H1 (cell line): ENCODE measurements at regions not wholly inside any gene's neighbourhood (a gene's known extent, or its start where the extent isn't known, plus 50 kb on each side); places are given as distances from the start of the nearest gene placed in this dataset.

Source experiments
- ASH2L ChIP-seq: fragments of 200-600, 300-600 bp; sonication (generic); IDR thresholded peaks from one replicate; pipeline ENCODE4 v1.7.1; 2017; ENCODE audit warnings: low read length
- CEBPB ChIP-seq: IDR thresholded peaks from 2 replicates; pipeline ENCODE4 v1.6.1; 2012; ENCODE audit warnings: low read depth, low read length
- CHD7 ChIP-seq: fragments of 300-600 bp; sonication (generic); IDR thresholded peaks from 2 replicates; pipeline ENCODE4 v1.7.1; 2012; ENCODE audit warnings: low read length, moderate library complexity, mild to moderate bottlenecking, inconsistent platforms; ENCODE audit not compliant: insufficient replicate concordance
- CTBP2 ChIP-seq: IDR thresholded peaks from 2 replicates; pipeline ENCODE4 v1.7.0; 2011; ENCODE audit warnings: borderline replicate concordance, mild to moderate bottlenecking, moderate library complexity, mixed read lengths, low read length; ENCODE audit not compliant: insufficient read depth, insufficient read length
- E2F6 ChIP-seq: IDR thresholded peaks from 2 replicates; pipeline ENCODE4 v1.6.1; 2012; ENCODE audit warnings: inconsistent platforms
- EGR1 ChIP-seq: IDR thresholded peaks from 2 replicates; pipeline ENCODE4 v1.6.1; 2011; ENCODE audit warnings: low read depth, low read length, borderline replicate concordance
- EZH2 ChIP-seq: fragments of 200-600 bp; sonication (generic); IDR thresholded peaks from 2 replicates; pipeline ENCODE4 v1.7.1; 2012; ENCODE audit warnings: low read depth, mild to moderate bottlenecking, moderate library complexity, low read length, inconsistent platforms; ENCODE audit not compliant: severe bottlenecking
- HDAC6 ChIP-seq: IDR thresholded peaks from one replicate; pipeline ENCODE4 v1.7.1; 2012; ENCODE audit warnings: low read depth, mild to moderate bottlenecking, inconsistent platforms, low read length, moderate library complexity
- POLR2A ChIP-seq, 2 experiments: IDR thresholded peaks; 1 replicate in 1 of 2; 2 replicates in 1 of 2; pipeline ENCODE4 v1.6.1; 2011; ENCODE audit warnings: low read depth in 2 of 2, low read length in 2 of 2, mild to moderate bottlenecking in 2 of 2; ENCODE audit errors: control extremely low read depth in 1 of 2
- SP1 ChIP-seq: IDR thresholded peaks from 2 replicates; pipeline ENCODE4 v1.6.1; 2011; ENCODE audit warnings: low read depth, low read length
- SRF ChIP-seq: IDR thresholded peaks from 2 replicates; pipeline ENCODE4 v1.6.1; 2011; ENCODE audit warnings: mild to moderate bottlenecking, low read depth, low read length, moderate library complexity
- TBP ChIP-seq: IDR thresholded peaks from 2 replicates; pipeline ENCODE4 v1.6.1; 2011; ENCODE audit warnings: low read depth, low read length, improper control_type of control experiment

GRCh38 chr18:70662588-70662987 is 373.7 kb downstream of the SOCS6 start (continued):
- no peak for TF ChIP-seq CHD7
- no peak for TF ChIP-seq CEBPB
- no peak for TF ChIP-seq EZH2
- TF ChIP-seq E2F6, result no peak
- no peak for TF ChIP-seq POLR2A (IDR thresholded peaks at IDR 0.05; ENCODE audit: control extremely low read depth in 1 of 2, low read depth in 2 of 2, low read length in 2 of 2)
- no peak for TF ChIP-seq CTBP2
- TF ChIP-seq HDAC6, result no peak
- TF ChIP-seq SRF, result no peak
- TF ChIP-seq EGR1, result no peak
- TF ChIP-seq TBP, result no peak
- no peak for TF ChIP-seq SP1
- TF ChIP-seq ASH2L, result no peak
